GM18507 (cell line): ENCODE measurements at regions not wholly inside any gene's neighbourhood (a gene's known extent, or its start where the extent isn't known, plus 50 kb on each side); places are given as distances from the start of the nearest gene placed in this dataset.
"Not testable (repeated sequence)": the region's sequence is repeated elsewhere in the genome, so short reads cannot be mapped to it uniquely, and the experiment has no call there.

Experiments
- DNase-seq: peaks from one replicate; pipeline ENCODE4 v3.0.0; 2011; ENCODE audit warnings: low read depth; ENCODE audit not compliant: insufficient read length; ENCODE audit errors: extremely low spot score
- FAIRE-seq: peaks from 2 replicates; lab custom pipeline; 2011; peaks lifted over from hg19 to GRCh38; lab: Jason Lieb, UNC

DNA sequence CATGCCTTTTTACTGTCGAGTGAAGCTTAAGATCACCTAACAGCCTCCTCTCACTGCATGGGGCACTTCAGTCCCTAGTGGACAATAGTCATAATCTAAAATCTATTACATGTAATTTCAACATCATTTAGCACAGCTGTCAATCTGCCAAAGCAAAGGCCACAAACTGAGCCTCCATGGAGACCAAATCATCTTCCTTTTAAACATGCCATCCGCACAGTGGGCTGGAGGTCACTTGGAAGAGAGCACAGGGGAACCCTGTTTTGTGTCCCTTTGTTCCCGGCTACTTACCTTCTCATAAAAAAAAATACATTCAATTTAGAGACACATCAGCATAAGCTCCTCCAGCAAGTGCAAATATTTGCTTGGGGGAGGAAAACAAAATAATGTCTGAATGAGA lies 167.3 kb downstream of the SQOR start:
- FAIRE-seq (no peak), DNase-seq (no peak)

DNA sequence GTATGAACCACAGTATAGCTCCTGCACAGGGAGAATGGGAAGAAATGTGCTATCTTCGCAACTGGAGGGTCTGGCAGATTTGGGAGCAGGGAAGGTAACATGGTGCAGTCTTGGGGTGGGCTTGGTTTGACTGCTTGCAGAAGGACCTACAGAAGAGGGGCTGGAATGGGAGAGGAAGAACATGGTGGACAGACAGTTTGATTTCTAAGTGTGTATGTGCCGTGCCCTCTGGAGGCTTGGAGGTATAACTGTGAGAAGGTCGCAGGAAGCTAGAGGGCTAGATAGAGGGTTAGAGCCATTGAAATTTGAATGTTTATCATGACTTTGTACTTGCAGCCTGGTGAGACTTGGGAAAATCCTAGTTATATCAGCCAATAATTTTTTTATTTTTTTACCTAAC lies 169.2 kb downstream of the SQOR start:
- no peak for FAIRE-seq

DNA sequence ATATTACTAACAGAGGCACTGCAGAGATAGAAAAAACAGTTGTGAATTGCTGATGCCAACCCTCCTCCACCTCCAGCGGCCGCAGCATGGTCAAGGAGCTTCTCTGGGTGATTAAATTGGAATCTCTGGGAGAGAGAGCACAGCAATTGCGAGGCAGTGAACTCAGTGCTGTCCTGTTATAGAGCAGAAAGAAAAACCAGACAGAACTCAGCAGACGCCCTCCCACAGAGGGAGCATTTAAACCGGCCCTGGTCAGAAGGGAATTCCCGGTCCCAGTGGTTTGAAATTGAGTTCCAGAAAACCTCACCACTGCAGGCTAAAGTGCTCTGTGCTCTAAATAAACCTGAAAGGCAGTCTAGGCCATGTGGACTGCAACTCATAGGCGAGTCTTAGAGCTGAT lies 175.4 kb downstream of the SQOR start:
- FAIRE-seq (no peak), DNase-seq (no peak)

More for the DNA sequence above, 169.2 kb downstream of the SQOR start:
- DNase-seq: no peak

DNA sequence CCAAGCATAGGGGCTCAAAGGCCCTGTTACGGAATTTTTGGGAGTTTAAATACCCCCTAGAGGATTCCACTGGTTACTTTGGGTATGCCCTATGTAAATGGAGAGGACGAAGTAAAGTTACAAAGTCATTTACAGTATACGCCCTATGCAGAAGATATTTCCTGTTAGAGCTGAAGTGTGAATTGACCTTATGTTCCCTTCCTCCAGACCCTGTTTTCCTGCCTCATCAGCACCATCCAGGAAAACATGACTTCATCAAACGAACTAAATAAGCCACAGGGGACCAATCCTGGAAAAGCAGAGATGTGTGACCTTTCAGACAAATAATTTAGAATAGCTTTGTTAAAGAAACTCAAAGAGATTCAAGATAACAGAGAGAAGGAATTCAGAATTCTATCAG lies 177.4 kb downstream of the SQOR start:
- DNase-seq: no peak
- no peak for FAIRE-seq

DNA sequence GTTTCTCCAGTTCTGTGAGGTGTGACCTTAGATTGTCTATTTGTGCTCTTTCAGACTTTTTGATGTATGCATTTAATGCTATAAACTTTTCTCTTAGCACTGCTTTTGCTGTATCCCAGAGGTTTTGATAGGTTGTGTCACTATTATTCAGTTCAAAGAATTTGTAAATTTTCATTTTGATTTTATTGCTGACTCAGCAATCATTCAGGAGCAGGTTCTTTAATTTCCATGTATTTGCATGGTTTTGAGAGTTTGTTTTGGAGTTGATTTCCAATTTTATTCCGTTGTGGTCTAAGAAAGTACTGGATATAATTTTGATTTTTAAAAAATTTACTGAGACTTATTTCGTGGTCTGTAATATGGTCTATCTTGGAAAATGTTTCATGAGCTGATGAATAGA lies 182.7 kb downstream of the SQOR start:
- FAIRE-seq, DNase-seq: not testable (repeated sequence)

DNA sequence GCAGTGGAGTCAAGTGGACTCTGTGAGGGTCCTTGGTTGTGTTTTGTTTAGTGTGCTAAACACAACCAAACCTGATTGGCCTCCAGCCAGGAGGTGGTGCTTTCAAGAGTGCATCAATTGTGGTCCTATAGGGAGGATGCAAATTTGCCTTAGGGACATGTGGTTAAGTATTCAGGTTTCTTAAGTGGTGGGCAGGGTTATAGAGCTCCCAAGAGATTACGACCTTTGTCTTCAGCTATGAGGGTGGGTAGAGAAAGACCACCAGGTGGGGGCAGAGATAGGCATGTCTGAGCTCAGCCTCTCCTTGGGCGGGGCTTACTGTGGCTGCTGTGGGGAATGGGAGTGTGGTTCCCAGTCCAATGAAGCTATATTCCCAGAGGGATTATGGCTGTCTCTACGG lies 186.6 kb downstream of the SQOR start:
- FAIRE-seq (no peak), DNase-seq (no peak)

DNA sequence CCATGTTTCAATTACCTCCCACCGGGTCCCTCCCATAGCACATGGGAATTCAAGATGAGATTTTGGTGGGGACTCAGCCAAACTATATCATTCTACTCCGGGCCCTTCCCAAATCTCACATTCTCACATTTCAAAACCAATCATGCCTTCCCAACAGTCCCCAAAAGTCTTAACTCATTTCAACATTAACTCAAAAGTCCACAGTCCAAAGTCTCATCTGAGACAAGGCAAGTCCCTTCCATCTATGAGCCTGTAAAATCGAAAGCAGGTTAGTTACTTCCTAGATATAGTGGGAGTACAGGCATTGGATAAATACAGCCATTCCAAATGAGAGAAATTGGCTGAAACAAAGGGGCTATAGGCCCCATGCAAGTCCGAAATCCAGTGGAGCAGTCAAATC lies 188.1 kb downstream of the SQOR start:
- not testable (repeated sequence) for FAIRE-seq, DNase-seq

DNA sequence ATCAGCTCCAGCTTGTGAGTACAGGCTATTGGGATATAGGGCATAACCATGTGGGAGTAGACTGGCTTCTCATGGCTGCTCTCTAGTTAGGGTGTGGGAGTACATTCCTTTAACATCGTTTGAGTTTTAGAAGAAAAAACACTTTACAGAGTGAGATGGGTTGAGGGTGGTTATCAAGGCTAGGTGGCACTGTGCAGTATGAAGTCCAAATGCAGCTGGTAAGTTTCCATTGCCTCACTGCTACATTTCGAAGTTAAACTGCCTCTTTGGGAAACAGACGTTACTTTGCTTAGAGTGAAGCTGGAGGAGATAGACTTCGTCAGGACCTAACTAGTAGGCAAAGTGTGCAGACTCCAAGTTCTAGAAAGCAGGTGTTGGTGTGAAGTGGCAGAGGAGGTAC lies 192.4 kb downstream of the SQOR start:
- FAIRE-seq (no peak), DNase-seq (no peak)

DNA sequence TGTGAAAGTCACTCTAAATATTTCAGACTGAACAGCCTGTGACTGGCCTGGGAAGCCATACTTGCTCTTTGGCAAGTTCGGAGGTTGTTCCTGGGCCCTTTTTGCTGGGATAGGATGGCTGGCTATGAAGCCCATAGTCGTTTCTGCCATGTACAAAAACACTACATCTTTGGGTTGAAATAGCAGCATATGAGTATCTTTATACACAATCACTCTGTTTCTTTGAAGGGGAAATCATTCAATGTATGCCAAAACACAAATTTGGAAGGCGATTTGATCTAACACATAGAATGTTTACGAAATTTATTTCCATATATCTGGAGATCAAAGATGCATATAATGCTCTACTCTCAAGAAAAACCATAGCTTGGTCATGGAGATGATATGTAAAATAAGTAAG lies 192.9 kb downstream of the SQOR start:
- DNase-seq: no peak

DNA sequence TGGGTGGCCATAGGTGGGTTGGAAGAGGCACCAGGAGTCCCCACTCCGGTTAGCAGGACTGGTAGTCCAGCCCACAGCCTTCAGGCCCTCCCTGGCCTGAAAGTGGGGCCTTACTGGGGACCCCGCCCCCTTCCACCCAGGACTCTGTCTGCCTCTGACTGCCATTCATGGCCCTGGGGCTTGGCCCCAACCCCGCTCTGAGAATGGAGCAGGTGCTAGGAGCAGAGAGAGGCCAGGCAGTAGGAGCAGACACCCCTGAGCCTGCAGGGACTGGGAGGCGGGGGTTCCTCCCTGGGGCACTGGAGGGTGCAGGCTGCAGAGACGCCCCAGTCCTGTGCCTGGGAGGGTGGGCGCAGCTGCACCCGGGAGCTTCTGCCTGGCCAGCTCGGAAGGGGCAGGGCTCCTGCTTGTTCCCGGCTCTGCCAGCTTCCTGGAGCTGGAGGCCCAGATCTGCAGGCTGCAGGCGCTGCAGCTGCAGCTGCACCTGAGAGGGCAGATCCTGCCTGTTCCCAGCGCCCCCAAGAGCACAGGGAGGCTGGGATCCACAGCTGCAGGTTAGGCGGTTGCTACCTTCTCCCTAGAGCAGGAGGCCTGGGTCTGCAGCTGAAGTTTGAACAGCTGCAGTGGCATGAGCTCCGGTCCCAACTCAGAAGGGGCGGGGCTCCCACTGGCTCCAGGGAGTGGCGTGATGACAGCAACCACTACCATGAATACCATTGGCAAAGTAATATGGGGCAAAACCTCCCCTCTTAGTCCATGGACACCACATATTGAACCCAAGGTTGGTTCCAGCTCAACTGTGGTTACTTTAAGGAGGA lies 194.7 kb downstream of the SQOR start:
- FAIRE-seq: no peak
- no peak for DNase-seq

More for the DNA sequence above, 192.9 kb downstream of the SQOR start:
- FAIRE-seq: no peak

DNA sequence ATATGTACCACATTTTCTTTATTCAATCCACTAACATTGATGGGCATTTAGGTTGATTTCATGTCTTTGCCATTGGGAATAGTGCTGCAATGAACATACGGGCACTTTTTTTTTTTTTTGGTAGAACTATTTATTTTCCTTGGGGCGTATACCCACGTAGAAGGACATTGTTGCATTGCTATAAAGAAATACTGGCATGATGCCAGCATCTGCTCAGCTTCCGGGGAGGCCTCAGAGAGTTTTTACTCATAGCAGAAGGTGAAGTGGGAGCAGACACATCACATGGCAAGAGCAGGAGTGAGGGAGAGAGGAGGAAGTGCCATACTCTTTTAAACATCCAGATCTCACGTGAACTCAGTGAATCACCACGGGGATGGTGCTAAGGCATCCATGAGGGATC lies 197.0 kb downstream of the SQOR start:
- no peak for FAIRE-seq
- DNase-seq: no peak

DNA sequence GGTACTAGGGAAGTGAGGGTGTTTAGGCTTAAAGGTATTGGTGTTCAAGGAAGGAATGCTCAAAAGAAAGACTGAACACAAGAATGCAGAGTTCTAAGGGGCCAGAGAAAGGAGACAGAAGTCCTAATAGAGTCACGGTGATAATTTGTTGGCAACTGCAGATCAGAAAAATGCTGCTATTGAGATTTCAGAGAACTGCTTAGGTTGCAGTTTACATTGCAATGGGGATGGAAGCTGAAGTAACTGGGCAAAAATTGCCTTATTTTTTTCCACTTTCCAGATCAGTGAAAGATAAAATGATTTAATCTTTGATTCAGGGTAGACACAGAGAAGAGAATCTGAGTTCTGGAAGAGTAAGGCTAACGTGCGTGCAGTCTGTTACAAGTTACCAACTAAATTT lies 199.8 kb downstream of the SQOR start:
- FAIRE-seq (no peak), DNase-seq (no peak)

DNA sequence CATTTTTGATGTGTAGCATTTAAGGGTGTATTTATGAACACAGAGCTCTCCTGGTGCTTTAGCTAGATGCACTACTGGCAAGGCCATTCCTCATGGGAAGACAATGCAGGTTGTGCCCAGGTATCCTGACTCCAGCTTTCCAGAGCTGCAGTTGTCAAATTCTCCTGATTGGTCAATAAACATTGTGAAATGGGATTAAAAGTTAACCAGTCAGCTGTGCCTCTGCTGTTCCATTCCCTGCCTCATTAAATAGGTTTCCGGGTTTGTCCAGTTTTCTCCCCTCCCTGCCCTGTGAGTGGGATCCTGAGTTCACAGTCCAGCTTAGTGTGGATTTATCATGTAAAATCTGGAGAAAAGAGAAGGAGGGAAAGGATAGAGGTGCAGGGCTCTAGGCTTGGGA lies 207.3 kb downstream of the SQOR start:
- DNase-seq (no peak), FAIRE-seq (no peak)

DNA sequence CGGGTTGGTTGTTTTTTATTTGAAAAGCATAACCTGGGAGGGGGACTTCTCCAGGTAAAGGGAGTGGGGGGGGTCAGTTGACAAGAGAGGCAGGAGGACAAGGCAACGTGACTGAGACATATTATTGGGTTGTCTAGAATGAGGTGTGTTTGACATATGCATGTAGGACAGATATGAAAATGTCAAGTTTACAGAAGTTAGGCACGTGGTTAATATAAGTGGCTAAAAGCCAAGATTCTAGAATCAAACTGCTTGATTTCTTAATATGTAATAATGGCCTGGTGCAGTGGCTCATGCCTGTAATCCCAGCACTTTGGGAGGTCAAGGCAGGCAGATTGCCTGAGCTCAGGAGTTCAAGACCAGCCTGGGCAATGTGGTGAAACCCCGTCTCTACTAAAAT lies 212.8 kb downstream of the SQOR start:
- FAIRE-seq (no peak), DNase-seq (no peak)

DNA sequence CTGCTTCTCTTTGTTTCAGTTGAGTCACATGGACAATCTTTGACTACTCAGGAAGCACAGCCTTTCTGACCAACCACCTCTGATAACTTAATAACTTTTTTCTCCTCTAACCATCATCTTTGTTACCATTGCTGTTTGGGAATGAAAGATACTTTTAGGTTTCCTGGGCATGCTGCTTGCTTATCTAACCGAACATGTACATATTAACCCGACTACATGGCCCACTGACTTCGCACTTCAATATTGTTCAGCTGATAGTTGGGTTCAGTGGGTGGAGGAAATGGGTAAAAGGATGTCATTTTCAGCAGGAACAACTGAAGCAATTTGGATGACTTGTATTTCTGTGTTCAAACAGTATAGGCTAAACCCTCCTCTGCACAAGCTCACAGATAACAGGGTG lies 214.3 kb downstream of the SQOR start:
- DNase-seq (no peak), FAIRE-seq (no peak)

DNA sequence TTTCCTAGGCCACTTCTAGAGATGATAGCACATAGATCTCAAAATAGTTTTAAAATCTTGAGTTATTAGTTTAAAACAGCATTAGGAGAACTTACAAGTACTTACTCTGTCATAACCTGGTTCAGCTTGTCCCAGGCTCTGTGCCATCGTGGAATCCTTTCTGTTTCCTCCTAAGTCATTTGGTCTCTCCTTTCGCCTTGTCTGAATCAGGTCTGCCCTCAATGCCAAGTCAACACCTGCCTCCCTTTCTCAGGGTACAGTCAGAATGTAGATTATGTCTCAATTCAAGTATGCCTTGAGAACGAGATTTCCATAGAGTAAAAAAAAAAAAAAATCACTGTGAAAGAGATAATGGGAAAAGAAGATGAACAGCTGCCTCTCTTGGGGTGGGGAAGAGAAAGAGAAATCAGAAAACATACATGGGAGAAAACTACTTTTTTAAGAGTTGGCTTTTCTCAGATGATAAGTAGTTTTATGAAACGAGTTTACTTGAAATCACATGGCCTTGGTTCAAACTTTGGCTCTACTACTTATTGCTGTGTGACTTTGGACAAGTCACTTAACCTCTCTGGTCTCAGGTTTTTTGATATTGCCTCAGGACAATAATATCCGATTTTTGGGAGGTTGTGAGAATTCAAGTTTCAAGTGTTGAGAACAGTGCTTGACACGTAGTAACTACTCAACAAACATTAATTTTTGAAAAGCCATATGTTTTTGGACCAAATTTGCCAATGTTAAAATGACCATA lies 219.8 kb downstream of the SQOR start:
- FAIRE-seq (no peak), DNase-seq (no peak)

DNA sequence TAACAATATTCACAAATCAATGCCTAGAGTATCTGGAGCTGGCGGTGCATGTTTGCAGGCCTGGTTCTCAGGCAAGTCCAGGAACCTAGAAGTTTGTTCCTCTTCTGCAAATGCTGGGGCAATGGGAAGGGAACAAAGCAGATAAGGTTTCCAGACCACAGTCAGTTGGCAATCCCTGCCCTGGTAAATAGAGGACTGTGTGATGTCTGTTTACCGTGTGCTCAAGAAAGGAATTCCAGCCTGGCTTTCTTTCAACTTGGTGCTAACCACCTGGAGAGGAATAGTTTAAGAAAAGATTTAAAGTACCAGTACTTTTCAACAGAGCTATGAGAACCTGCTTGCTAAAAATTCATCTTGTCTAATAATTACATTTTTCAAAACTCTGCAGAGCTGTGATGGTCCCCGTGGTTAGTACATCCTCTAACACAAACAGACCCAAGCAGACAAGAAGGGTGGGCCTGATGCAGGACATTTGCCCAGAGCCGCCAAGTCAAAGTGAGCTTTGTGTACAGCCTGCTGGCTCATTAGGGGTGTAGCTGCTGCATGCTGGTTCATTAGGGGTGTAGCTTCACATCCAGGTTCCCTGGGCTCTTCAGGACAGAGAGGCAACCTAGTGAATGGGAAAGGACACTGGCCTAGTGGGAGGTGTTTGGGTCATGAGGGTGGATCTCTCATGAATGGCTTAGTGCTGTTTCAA lies 220.5 kb downstream of the SQOR start:
- FAIRE-seq (no peak), DNase-seq (no peak)

DNA sequence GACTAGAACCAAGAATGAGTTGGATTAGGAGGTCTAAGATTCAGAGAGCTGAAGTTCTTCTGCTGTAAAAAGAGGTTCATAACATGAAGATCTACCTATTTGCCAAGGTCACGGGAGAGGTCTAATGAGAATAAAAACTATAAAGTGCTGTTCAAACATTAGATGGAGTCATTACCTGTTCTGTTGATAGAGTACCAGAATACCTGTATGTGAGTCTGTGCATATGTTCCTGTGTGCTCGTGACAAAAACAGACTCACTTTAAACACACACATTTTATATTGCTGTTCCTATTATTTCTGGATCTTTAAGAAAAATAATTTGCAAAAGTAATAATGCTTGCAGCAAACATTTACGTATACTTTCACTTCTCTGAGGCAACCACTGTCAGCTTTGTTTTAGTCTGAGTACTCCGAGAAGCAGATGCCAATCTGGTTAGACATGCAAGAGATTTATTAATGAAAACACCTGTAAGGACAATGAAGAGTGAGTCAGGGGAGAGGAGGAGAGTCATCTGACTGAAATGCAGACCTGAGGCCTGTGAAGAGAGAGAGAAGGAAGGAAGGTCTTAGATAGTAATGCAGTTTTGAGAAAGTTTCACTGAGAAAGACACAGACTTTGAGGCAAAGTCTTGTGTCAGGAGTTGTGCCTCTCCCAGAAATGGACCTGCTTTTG lies 221.2 kb downstream of the SQOR start:
- FAIRE-seq: no peak
- DNase-seq: no peak

DNA sequence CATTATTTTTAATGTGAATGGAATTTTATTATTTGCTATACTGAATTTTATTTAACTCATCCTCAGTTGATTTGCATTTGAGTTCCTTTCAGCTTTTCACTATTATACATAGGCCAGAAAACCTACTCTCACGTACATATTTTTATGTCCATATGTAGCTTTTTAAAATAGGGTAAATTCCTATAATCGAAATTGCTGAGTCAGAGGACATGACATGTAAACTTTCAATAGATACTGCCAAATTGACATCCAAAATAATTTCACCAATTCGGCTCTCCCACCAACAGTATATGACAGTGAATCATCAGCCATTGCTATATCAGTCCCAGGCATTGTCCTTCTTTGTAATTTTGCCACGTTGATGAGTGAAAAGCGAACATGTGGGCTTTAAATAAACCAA lies 222.5 kb downstream of the SQOR start:
- FAIRE-seq (no peak), DNase-seq (no peak)

DNA sequence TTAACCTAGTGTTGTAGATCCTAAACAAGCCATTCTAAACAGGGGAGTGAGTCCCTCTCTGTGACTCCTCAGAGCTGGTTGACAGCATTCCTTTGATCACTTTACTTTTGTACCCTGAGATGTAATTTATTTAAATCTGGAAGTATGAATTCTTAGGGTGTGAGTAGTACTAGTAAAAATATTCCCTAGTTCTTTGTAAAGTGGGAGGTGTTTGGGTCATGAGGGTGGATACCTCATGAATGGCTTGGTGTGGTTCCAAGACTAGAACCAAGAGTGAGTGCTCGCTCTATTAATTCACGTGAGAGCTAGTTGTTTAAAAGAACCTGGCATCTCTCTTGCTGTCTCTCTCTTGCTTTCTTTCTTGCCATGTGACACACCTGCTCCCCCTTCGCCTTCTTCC lies 223.7 kb downstream of the SQOR start:
- DNase-seq: no peak
- no peak for FAIRE-seq
